Renal cortical epithelial cell (primary cell): ENCODE measurements at regions not wholly inside any gene's neighbourhood (a gene's known extent, or its start where the extent isn't known, plus 50 kb on each side); places are given as distances from the start of the nearest gene placed in this dataset.
"Not testable (repeated sequence)": the region's sequence is repeated elsewhere in the genome, so short reads cannot be mapped to it uniquely, and the experiment has no call there.

Experiments
- DNase-seq: peaks from one replicate; pipeline ENCODE4 v3.0.0-alpha.2; 2011; ENCODE audit warnings: low read depth

- DNase-seq, result no peak
These were observed 1536.2 kb downstream of the EFNA5 start for GRCh38 chr5:106134549-106134948.

GRCh38 chr5:106127985-106128384 is 1542.8 kb downstream of the EFNA5 start:
- no peak for DNase-seq

GRCh38 chr5:106127341-106127781 is 1543.4 kb downstream of the EFNA5 start:
- peak; percentile 78 for DNase-seq

DNA sequence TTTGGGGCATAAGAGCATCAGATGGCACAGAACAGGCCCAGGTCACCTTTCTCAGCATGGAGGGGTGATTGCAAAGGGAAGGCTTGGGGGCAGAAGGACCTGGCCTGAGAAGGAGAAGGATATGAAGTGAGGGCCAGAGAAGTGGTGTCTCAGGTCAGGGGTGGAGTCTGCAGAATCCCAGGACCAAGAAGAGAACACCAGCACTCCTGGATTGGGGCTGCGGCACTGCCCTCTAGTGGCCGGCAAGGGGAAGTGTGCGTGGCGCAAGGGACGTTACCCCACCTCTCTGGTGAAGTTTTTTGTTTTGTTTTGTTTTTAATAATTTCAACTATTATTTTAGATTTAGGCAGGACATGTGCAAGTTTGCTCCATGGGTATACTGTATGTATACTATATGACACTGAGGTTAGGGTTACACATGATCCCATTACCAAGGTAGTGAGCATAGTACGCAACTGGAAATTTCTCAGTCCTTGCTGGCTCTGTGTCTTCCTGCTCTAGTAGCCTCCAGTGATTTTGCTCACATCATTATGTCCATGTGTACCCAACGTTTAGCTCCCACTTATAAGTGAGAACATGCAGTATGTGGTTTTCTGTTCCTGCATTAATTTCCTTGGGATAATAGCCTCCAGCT is 1548.6 kb downstream of the EFNA5 start:
- DNase-seq, result no peak

DNA sequence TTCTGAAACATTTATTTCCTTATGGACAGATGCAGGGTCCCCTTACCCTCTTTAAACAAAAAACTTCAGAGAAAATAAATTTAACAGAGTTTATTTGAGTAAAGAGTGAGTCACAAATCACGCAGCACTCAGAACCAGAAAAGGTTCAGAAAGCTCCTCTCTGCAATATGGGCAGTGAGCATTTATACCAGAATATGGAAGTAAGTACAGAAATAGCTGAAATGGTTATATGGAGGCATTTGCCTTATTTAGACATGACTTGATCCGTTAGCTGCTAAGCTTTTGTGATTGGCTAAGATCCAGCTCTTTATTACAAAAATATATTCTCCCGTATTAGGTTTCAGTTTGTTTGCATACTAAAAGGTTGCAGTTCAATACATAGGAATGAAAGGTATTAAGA is 1554.1 kb downstream of the EFNA5 start:
- no peak for DNase-seq

DNA sequence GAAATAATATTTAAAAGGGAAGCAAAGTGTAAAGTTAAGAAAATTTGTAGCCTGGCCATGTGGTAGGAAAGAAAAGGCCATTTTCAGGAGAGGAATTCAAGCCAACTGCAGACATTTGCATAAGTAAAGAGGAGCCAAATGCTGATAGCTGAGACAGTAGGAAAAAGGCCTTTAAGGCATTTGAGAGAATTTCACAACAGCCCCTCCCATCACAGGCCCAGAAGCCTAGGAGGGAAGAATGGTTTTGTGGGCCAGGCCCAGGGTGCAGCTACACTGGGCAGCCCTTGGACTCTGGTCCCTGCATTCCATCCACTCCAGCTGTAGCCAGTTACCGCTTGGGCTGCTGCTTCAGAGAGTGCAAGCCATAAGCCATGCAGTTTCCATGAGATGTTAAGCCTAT is 1556.8 kb downstream of the EFNA5 start:
- no peak for DNase-seq

DNA sequence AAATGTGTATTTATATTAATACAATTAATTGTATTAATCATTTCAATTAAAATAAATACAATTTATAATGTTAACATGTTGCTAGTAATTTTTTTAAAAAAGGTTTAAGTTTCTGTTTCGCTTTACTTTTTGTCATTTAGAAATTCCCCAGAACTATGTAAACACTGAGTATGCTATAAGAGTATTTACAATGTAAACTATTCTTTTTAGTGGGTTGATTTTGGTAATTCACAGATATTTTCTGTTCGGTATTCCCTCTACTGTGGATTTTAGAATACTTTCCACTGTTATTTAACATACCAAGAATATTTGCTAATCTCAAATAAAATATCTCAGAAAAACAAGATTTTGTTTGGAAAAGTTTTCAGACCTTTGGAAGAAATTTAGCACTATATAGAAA is 1564.4 kb downstream of the EFNA5 start:
- no peak for DNase-seq

DNA sequence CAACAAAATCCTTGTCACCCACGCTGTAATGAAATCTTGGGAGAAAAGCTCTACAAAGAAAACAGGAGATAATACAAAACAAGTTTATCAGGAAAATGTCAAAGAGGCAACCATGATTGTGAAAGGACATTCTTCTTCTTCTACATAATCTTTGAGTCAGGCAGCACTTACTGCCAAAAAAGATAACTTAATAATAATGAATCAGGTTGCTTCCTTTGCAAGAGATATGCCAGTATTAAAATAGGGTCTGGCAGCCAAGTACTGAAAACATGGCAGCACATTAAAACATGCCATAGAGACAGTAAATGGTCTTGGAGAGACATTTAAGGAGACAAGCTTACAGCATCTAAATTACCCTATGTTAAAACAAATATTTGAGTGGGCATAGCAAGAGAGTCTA is 1573.4 kb downstream of the EFNA5 start:
- DNase-seq, result no peak

- DNase-seq, result no peak
These were observed 1575.9 kb downstream of the EFNA5 start for GRCh38 chr5:106094839-106095238.

GRCh38 chr5:106094204-106094607 is 1576.5 kb downstream of the EFNA5 start:
- DNase-seq, result peak; percentile 79

DNA sequence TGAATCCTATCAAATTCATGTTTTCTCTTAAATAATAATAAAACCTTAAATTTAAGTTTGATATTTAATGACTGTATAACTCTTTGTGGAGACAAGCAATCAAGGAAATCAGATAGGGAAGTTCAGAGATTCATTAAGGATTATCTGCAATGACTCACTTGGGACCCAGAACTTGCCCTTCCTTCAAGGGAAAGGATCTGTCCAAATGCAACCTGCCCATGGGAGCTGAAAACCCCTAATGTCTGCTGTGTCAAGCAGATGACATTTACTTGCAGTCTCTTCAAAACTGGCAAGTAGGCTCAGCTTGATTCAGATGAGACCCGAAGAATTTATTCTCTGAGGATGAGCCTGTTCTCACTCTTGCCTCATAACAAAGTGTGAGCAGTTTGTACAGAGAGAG is 1577.6 kb downstream of the EFNA5 start:
- DNase-seq, result no peak

GRCh38 chr5:106092455-106092854 is 1578.3 kb downstream of the EFNA5 start:
- DNase-seq, result peak; percentile 2

GRCh38 chr5:106089073-106089472 is 1581.7 kb downstream of the EFNA5 start:
- no peak for DNase-seq

DNA sequence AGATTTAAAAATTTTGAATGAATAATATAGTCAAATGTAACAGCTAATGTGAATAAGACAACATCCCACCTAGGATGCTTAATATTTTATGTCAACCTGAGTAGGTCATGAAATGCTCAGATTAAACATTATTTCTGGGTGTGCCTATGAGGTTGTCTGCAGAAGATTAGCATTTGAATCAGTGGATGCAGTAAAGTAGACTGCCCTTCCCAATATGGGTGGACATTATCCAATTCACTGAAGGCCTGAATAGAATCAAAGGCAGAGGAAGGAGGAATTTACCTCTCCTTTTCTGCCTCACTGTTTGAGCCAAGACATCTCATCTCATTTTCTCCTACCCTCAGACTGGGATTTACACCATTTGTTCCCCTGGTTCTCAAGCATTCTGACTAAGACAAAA is 1582.3 kb downstream of the EFNA5 start:
- DNase-seq, result no peak

- DNase-seq, result no peak
These were observed 1584.4 kb downstream of the EFNA5 start for GRCh38 chr5:106086352-106086751.

DNA sequence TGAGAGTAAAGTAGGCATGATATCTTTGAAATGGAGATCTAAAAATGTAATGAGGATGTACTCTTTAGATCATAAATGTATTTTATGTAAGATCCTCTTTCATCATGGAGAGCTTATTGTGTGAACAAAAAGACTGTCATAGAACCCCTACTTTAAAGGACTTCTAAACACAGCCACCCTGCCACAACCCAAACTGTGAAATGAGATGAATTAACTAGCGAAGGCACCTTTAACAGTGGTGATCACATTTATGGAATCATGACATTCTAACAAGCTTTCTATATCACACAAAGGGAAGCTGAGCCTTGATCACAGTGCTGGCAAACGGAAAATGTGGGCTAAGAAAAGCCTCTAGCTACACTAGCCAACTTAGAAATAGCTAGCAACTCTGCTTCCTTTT is 1585.2 kb downstream of the EFNA5 start:
- no peak for DNase-seq

DNA sequence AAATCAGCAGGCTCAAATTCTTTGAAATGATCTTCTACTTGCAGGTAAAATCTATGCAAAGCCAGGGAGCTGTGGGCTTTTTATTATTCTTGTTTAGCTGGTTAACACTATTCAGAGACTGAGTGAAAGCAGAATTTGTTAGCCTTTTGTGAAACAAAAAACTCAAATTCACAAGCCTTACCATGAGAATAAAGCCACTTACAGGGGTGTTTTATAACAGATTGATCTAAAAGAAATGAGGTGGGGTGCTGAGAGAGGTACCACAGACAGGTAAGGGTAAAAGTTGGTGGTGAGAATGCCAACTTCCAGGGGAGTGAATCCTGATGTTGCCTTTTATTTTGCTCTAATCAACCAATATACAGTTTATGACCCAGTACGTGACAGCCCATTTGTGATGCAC is 1585.6 kb downstream of the EFNA5 start:
- DNase-seq, result no peak

DNA sequence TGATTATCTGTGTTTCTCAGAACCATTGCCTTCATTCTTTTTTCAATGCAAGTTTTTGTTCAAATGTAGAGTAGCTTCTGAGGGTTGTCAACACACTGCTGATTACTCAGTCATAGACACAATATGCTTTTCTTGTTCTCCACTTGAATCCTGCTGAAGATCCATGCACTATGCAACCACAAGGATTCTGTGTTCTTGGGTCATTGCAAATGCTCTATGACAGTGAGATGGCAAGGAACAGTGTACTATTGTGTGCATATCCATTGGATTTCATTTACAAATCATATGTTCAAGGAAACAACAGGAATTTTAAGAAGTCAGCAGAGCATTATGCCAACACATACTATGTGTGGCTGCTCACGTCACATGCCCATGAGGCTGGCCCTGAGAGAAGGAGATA is 1590.2 kb downstream of the EFNA5 start:
- DNase-seq, result no peak

- DNase-seq, result no peak
These were observed 1594.1 kb downstream of the EFNA5 start for GRCh38 chr5:106076655-106077054.

- no peak for DNase-seq
These were observed 1598.5 kb downstream of the EFNA5 start for GRCh38 chr5:106072208-106072607.

GRCh38 chr5:106047341-106047740 is 1623.4 kb downstream of the EFNA5 start:
- DNase-seq, result no peak

DNA sequence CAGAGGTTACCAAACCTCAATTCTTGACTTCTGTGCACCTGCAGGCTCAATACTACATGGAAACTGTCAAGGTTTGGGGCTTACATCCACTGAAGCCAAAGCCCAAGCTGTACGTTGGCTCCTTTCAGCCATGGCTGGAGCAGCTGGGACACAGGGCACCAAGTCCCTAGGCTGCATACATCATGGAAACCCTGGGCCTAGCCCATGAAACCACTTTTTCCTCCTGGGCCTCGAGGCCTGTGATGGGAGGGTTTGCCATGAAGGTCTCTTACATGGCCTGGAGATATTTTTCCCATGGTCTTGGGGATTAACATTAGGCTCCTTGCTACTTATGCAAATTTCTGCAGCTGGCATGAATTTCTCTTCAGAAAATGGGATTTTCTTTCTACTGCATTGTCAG is 1638.7 kb downstream of the EFNA5 start:
- not testable (repeated sequence) for DNase-seq

DNA sequence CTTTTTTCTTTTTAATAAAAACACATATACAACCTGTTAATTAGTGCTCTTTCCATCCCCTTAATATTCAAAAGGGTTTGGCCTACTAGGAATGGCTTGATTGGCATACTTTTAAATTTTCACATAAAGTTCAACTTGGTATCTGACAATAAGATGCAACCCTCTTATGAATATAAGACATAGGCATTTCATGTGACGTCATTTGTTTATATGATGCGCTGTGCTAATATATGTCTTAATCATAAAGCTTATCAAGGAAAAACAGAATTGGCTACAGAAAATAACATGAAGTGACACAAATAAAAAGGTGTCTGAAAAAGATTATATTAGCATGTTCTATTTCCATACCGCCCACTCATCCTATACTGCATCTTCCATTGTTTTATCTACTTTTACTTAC is 1642.4 kb downstream of the EFNA5 start:
- DNase-seq, result no peak

DNA sequence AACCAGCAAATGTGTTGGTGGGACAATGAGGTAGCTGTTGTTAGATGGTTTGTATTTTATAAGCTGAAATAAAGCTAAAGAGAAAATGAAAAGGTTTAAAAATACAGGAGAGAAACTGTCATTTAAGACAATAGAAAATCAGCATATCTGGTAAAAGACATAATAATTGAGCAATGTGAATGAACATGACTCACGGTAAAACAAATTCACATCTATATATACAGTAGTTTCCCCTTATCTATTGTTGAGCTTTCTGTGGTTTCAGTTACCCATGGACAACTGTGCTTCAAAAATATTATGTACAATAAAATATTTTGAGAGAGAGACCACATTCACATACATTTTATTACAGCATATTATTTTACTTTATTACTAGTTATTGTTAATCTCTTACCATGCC is 1649.8 kb downstream of the EFNA5 start:
- DNase-seq, result no peak
